ENCODE measurements at regions not wholly inside any gene's neighbourhood (a gene's known extent, or its start where the extent isn't known, plus 50 kb on each side); places are given as distances from the start of the nearest gene placed in this dataset.
"Not testable (repeated sequence)": the region's sequence is repeated elsewhere in the genome, so short reads cannot be mapped to it uniquely, and the experiment has no call there.

DNA sequence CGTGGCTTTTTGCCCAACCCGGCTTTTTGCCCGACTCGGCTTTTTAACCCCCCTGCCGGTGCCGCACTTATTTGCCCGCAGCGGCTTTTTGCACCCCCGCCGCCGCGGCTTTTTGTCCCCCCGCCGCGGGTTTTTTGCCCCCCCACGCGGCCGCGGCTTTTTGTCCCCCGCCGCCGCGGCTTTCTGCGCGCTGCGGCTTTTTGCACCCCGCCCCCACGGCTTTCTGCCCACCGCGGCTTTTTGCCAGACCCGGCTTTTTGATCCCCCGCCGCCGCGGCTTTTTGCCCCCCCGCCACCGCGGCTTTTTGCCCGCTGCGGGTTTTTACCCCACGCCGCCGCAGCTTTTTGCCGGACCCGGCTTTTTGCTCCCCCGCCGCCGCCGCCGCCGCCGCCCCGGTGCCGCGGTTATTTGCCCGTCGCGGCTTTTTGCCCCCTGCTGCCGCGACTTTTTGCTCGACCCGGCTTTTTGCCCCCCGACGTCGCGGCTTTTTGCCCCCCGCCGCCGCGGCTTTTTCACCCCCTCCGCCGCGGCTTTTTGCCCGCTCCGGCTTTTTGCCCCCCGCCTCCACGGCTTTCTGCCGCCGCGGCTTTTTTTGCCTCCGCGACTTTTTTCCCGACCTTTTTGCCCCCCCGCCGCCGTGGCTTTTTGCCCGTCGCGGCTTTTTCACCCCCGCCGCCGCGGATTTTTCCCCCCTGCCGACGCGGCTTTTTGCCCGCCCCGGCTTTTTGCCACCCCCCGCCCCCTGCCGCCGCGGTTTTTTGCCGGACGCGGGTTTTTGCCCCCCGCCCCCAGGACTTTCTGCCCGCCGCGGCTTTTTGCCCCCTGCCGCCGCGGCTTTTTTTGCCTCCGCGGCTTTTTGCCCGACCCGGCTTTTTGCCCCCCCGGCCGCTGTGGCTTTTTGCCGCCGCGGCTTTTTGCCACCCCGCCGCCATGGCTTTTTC, 2786.5 kb downstream of the RPIA start:
- TF ChIP-seq CTCF (IDR thresholded peaks at IDR 0.05; ENCODE audit: insufficient read depth, low read depth, low read length, missing control alignments) = no peak
- DNase-seq (ENCODE audit: low read depth) = no peak
- peak overlapping the region; percentile 34 for H3K4me3 ChIP-seq (ENCODE audit: low read depth, low read length)

GRCh38 chr2:91478851-91479718, 2787.6 kb downstream of the RPIA start:
- not testable (repeated sequence) for DNase-seq (ENCODE audit: low read depth)
- H3K4me3 ChIP-seq (ENCODE audit: low read depth, low read length) = peak overlapping the region; percentile 17; the same call in 1 of the 2 replicates

- H3K4me3 ChIP-seq (ENCODE audit: low read depth, low read length); DNase-seq (ENCODE audit: low read depth): not testable (repeated sequence)
Observed at GRCh38 chr2:91485226-91485625, 2793.8 kb downstream of the RPIA start.

DNA sequence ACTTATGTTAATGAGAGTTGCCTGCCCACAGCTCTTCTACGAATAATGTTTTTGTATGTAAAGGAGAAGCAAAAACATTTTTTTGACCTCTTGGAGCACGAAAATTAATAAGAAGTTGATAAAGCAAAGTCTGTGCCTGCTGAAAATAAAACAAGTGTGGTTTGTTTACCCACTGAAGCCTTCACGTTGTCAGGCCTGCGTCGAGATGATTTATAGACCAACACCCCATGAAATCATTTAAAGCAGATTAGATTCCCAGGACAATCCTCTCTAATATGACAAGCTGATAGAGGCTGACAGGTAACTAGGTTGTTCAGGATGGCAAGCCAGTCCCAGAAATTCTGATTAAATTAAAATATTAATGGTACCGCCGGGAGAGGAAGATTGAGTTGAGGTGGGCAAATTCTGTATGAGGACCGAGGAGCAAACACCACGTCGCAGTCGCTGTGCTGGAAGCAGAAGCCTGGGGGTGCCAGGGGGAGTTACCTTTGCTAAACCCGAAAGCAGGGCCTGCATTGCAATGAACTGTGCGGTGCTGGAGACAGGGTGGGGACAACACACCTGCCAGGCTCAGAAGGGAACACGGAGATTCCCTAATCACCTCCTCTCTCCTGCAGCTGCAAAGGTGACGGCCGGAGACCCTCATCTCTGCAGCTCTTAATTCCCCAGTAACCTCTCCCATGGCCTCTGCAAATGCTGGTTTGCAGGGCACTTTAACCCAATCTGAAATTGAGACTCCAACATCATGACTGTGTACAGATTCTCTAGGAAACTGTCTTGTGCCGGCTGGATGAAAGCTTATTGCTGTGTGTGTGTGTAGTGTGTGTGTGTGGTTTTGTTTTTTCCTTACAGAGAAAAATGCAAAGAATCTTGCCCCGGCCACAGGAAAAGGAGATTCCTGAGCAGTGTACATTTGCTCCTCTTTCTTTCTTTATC, 2805.9 kb downstream of the RPIA start:
- H3K4me3 ChIP-seq (ENCODE audit: low read depth, low read length); DNase-seq (ENCODE audit: low read depth): not testable (repeated sequence)

DNA sequence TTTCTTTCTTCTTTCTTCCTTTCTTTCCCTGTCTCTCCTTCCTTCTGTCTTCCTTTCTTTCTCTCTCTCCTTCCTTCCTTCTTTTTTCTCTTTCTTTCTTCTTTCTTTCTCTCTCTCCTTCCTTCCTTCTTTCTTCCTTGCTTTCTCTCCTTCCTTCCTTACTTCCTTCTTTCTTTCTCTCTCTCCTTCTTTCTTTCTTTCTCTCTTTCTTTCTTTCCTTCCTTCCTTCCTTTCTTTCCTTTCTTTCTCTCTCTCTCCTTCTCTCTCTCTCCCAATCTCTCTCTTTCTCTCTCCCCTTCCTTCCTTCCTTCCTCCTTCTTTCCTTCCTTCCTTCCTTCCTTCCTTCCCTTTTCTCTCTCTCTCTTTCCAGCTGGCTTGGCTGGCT, 2806.6 kb downstream of the RPIA start:
- not testable (repeated sequence) for DNase-seq (ENCODE audit: low read depth); H3K4me3 ChIP-seq (ENCODE audit: low read depth, low read length)

DNA sequence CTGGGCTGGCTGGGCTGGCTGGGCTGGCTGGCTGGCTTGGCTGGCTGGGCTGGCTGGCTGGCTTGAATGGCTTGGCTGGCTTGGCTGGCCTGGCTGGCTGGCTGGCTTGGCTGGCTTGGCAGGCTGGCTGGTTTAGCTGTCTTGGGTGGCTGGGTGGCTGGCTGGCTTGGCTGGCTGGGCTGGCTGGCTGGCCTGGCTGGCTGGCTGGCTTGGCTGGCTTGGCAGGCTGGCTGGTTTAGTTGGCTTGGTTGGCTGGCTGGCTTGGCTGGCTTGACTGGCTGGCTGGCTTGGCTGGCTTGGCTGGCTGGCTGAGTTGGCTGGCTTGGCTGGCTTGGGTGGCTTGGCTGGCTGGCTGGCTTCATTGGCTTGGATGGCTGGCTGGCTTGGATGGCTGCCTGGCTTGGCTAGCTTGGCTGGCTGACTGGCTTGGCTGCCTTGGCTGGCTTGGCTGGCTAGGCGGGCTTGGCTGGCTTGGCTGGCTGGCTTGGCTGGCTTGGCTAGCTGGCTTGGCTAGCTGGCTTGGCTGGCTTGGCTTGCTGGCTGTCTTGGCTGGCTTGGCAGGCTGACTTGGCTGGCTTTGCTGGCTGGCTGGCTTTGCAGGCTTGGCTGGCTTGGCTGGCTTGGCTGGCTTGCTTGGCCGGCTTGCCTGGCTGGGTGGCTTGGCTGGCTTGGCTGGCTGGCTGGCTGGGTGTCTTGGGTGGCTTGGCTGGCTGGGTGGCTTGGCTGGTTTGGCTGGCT, 2807.2 kb downstream of the RPIA start:
- not testable (repeated sequence) for DNase-seq (ENCODE audit: low read depth); H3K4me3 ChIP-seq (ENCODE audit: low read depth, low read length)

DNA sequence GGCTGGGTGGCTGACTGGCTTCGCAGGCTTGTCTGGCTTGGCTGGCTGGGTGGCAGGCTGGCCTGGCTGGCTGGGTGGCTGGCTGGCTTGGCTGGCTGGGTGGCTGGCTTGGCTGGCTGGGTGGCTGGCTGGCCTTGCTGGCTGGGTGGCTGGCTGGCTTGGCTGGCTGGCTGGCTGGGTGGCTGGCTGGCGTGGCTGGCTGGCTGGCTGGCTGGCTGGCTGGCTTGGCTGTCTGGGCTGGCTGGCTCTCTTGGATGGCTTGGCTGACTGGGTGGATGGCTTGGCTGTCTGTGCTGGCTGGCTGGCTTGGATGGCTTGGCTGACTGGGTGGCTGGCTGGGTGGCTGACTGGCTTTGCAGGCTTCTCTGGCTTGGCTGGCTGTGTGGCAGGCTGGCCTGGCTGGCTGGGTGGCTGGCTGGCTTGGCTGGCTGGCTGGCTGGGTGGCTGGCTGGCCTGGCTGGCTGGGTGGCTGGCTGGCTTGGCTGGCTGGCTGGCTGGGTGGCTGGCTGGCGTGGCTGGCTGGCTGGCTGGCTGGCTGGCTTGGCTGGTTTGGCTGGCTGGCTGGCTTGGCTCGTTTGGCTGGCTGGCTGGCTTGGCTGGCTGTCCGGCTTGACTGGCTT, 2808.1 kb downstream of the RPIA start:
- not testable (repeated sequence) for DNase-seq (ENCODE audit: low read depth); H3K4me3 ChIP-seq (ENCODE audit: low read depth, low read length)

DNA sequence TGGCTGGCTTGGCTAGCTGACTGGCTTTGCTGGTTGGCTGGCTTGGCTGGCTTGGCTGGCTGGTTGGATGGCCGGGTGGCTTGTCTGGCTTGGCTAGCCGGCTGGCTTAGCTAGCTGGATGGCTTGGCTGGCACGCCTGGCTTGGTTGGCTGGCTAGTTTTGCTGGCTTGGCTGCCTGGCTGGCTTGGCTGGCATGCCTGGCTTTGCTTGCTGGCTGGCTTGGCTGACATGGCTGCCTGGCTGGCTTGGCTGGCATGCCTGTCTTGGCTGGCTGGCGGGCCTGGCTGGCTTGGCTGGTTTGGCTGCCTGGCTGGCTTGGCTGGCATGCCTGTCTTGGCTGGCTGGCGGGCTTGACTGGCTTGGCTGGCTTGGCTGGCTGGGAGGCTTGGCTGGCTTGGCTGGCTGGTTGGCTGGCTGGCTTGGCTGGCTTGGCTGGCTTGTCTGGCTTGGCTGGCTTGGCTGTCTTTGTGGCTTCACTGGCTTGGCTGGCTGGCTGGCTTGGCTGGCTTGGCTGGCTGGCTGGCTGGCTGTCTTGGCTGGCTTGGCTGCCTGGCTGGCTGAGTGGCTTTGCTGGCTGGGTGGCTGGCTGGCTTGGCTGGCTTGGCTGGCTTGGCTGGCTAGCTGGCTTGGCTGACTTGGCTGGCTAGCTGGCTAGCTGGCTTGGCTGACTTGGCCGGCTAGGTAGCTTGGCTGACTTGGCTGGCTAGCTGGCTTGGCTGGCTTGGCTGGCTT, 2808.9 kb downstream of the RPIA start:
- DNase-seq (ENCODE audit: low read depth); H3K4me3 ChIP-seq (ENCODE audit: low read depth, low read length): not testable (repeated sequence)

DNA sequence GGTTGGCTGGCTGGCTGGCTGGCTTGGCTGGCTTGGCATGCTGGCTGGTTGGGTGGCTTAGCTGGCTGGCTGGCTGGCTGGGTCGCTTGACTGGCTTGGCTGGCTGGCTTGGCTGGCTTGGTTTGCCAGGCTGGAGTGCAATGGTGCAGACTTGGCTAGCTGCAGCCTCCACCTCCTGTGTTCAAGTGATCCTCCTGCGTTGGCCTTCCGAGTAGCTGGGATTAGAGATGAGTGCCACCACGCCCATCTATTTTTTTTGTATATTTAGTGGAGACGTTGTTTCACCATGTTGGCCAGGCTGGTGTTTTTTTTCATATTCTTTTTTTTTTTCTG, 2809.5 kb downstream of the RPIA start:
- not testable (repeated sequence) for H3K4me3 ChIP-seq (ENCODE audit: low read depth, low read length); DNase-seq (ENCODE audit: low read depth)

- not testable (repeated sequence) for DNase-seq (ENCODE audit: low read depth); H3K4me3 ChIP-seq (ENCODE audit: low read depth, low read length)
Observed at GRCh38 chr2:91501481-91502080, 2810.1 kb downstream of the RPIA start.

GRCh38 chr2:91503572-91503958, 2812.1 kb downstream of the RPIA start:
- H3K4me3 ChIP-seq (ENCODE audit: low read depth, low read length); DNase-seq (ENCODE audit: low read depth): not testable (repeated sequence)

- H3K4me3 ChIP-seq (ENCODE audit: low read depth, low read length); DNase-seq (ENCODE audit: low read depth): not testable (repeated sequence)
Observed at GRCh38 chr2:91503959-91504741, 2812.7 kb downstream of the RPIA start.

- not testable (repeated sequence) for H3K4me3 ChIP-seq (ENCODE audit: low read depth, low read length); DNase-seq (ENCODE audit: low read depth)
Observed at GRCh38 chr2:91508816-91509215, 2817.3 kb downstream of the RPIA start.

DNA sequence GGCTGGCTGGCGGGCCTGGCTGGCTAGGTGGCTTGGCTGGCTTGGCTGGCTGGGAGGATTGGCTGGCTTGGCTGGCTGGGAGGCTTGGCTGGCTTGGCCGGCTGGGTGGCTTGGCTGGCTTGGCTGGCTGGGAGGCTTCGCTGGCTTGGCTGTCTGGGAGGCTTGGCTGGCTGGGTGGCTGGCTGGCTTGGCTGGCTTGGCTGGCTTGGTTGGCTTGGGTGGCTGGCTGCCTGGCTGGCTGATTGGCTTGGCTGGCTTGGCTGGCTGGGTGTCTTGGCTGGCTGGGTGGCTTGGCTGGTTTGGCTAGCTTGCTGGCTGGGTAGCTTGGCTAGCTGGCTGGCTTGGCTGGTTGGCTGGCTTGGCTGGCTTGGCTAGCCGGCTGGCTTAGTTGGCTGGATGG, 2817.8 kb downstream of the RPIA start:
- not testable (repeated sequence) for H3K4me3 ChIP-seq (ENCODE audit: low read depth, low read length)

GRCh38 chr2:91511166-91511565, 2819.7 kb downstream of the RPIA start:
- not testable (repeated sequence) for H3K4me3 ChIP-seq (ENCODE audit: low read depth, low read length); DNase-seq (ENCODE audit: low read depth)

More for the DNA sequence above, 2817.8 kb downstream of the RPIA start:
- not testable (repeated sequence) for DNase-seq (ENCODE audit: low read depth)

Data from GM12865 (cell line).